ENCODE measurements at regions not wholly inside any gene's neighbourhood (a gene's known extent, or its start where the extent isn't known, plus 50 kb on each side); places are given as distances from the start of the nearest gene placed in this dataset.
A peak's percentile ranks its signal among the peaks of the same experiment; 100 is the strongest.

GRCh38 chr3:31009881-31010280 is 115.4 kb upstream of the GADL1 start:
- intact Hi-C loops (cut with DNase I) = no loop called here
- ATAC-seq (no peak), DNase-seq (no peak)
- TF ChIP-seq, protein P1, sequence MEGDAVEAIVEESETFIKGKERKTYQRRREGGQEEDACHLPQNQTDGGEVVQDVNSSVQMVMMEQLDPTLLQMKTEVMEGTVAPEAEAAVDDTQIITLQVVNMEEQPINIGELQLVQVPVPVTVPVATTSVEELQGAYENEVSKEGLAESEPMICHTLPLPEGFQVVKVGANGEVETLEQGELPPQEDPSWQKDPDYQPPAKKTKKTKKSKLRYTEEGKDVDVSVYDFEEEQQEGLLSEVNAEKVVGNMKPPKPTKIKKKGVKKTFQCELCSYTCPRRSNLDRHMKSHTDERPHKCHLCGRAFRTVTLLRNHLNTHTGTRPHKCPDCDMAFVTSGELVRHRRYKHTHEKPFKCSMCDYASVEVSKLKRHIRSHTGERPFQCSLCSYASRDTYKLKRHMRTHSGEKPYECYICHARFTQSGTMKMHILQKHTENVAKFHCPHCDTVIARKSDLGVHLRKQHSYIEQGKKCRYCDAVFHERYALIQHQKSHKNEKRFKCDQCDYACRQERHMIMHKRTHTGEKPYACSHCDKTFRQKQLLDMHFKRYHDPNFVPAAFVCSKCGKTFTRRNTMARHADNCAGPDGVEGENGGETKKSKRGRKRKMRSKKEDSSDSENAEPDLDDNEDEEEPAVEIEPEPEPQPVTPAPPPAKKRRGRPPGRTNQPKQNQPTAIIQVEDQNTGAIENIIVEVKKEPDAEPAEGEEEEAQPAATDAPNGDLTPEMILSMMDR (IDR thresholded peaks at IDR 0.05) = no peak
- TF ChIP-seq POLR2A (IDR thresholded peaks at IDR 0.05) = no peak
- Histone ChIP-seq H3K27ac (no peak overlapping the region), H3K4me3 (no peak overlapping the region), H3K27me3 (no peaks in the 10 kb centered on the region), H3K9me3 (no peaks in the 10 kb centered on the region), H3K36me3 (replicated peaks in 1 of 2; ENCODE audit: insufficient read depth in 1 of 2, low read depth in 2 of 2) (no peaks in the 10 kb centered on the region), H3K4me1 (no peaks in the 10 kb centered on the region)

GRCh38 chr3:31010491-31010890 is 116.0 kb upstream of the GADL1 start:
- intact Hi-C loops (cut with DNase I) = no loop called here
- WGBS, 2 donors = 63 to 74% methylated on average over 2 of the region's 2 CpGs
- Histone ChIP-seq H3K9me3 (no peaks in the 10 kb centered on the region), H3K27me3 (no peaks in the 10 kb centered on the region), H3K36me3 (replicated peaks in 1 of 2; ENCODE audit: insufficient read depth in 1 of 2, low read depth in 2 of 2) (no peaks in the 10 kb centered on the region), H3K4me1 (no peaks in the 10 kb centered on the region), H3K4me3 (no peak overlapping the region), H3K27ac (no peak overlapping the region)
- ATAC-seq (no peak), DNase-seq (no peak)
- TF ChIP-seq, protein P1 (IDR thresholded peaks at IDR 0.05) = no peak
- TF ChIP-seq POLR2A (IDR thresholded peaks at IDR 0.05) = no peak

DNA sequence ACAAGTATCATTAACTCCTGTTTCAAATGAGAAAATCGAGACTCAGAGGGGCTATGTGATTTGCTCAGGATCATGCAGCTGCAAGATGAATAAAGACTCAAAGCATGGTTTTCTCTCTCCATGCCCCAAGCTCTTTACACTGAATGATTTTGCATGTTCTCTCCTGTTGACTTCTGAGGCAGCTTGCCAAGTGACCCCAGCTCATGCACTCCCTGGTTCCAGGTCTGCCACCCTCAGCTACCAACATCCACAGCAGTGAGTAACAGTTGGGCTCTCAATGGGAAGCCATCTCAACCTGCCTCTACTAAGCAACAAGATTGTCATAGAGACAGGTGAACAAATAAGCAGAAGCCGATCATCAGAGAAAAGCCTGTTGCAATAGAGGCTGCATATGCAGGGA is 116.9 kb upstream of the GADL1 start:
- no peak for TF ChIP-seq POLR2A (IDR thresholded peaks at IDR 0.05)
- TF ChIP-seq, protein P1 (IDR thresholded peaks at IDR 0.05) = no peak
- Histone ChIP-seq H3K4me3 (no peak overlapping the region), H3K27me3 (no peaks in the 10 kb centered on the region), H3K27ac (no peak overlapping the region), H3K36me3 (replicated peaks in 1 of 2; ENCODE audit: insufficient read depth in 1 of 2, low read depth in 2 of 2) (no peaks in the 10 kb centered on the region), H3K9me3 (no peaks in the 10 kb centered on the region), H3K4me1 (no peaks in the 10 kb centered on the region)
- WGBS, 2 donors = 21 to 36% methylated on average over 2 of the region's 2 CpGs
- DNase-seq (peak; percentile 13 to 40 (median 16)), ATAC-seq (no peak)
- intact Hi-C loops (cut with DNase I) = no loop called here

DNA sequence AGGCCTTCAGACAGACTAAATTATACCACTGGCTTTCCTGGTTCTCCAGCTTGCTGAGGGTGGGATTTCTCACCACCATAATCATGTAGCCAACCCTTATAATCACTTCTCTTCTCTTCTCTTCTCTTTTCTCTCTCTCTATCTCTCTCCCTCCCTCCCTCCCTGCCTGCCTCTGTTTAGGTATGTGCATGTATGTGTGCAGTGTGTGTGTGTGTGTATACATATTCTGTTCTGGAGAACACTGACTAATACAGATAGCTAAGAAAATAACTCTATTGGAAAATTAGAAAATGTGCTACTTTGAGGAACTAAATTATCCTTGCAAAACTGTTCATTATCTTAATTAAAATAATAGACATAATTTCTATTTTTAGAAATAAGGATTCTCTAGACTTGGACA is 118.6 kb upstream of the GADL1 start:
- no peak overlapping the region for H3K4me3 ChIP-seq
- intact Hi-C loops (cut with DNase I) = no loop called here
- TF ChIP-seq, protein P1 (IDR thresholded peaks at IDR 0.05) = no peak
- TF ChIP-seq POLR2A (IDR thresholded peaks at IDR 0.05) = no peak

GRCh38 chr3:31013843-31014242 is 119.4 kb upstream of the GADL1 start:
- DNase-seq = no peak
- intact Hi-C loops (cut with DNase I) = no loop called here
- no peak overlapping the region for H3K27ac ChIP-seq
- H3K36me3 ChIP-seq (replicated peaks in 1 of 2; ENCODE audit: insufficient read depth in 1 of 2, low read depth in 2 of 2) = no peaks in the 10 kb centered on the region
- H3K4me3 ChIP-seq = no peak overlapping the region
- no peaks in the 10 kb centered on the region for H3K4me1 ChIP-seq
- ATAC-seq = no peak
- H3K9me3 ChIP-seq = no peaks in the 10 kb centered on the region
- H3K27me3 ChIP-seq = no peaks in the 10 kb centered on the region
- no peak for TF ChIP-seq POLR2A (IDR thresholded peaks at IDR 0.05)
- TF ChIP-seq, protein P1 (IDR thresholded peaks at IDR 0.05) = no peak

More for the DNA sequence above, 118.6 kb upstream of the GADL1 start:
- Histone ChIP-seq H3K27ac (no peak overlapping the region), H3K4me1 (no peaks in the 10 kb centered on the region), H3K9me3 (no peaks in the 10 kb centered on the region), H3K27me3 (no peaks in the 10 kb centered on the region), H3K36me3 (replicated peaks in 1 of 2; ENCODE audit: insufficient read depth in 1 of 2, low read depth in 2 of 2) (no peaks in the 10 kb centered on the region)
- ATAC-seq (no peak), DNase-seq (no peak)

All from body of pancreas (tissue), 4 donors.